ENCODE measurements at regions not wholly inside any gene's neighbourhood (a gene's known extent, or its start where the extent isn't known, plus 50 kb on each side); places are given as distances from the start of the nearest gene placed in this dataset.

GRCh38 chr5:162529209-162529608 is 461.6 kb downstream of the GABRG2 start:
- Histone ChIP-seq H3K4me1 (ENCODE audit: control insufficient read depth in 1 of 2, insufficient read depth in 1 of 2, low read depth in 1 of 2, low read length in 1 of 2) (no peaks in the 10 kb centered on the region), H3K9me3 (peaks cover 5% of the 10 kb centered on the region), H3K27me3 (no peaks in the 10 kb centered on the region), H3K4me3 (ENCODE audit: low read depth in 1 of 2, low read length in 1 of 2) (no peak overlapping the region), H3K27ac (no peak overlapping the region), H3K36me3 (no peaks in the 10 kb centered on the region)
- TF ChIP-seq CTCF (IDR thresholded peaks at IDR 0.05): no peak

GRCh38 chr5:162529886-162530285 is 462.3 kb downstream of the GABRG2 start:
- TF ChIP-seq CTCF (IDR thresholded peaks at IDR 0.05): no peak

DNA sequence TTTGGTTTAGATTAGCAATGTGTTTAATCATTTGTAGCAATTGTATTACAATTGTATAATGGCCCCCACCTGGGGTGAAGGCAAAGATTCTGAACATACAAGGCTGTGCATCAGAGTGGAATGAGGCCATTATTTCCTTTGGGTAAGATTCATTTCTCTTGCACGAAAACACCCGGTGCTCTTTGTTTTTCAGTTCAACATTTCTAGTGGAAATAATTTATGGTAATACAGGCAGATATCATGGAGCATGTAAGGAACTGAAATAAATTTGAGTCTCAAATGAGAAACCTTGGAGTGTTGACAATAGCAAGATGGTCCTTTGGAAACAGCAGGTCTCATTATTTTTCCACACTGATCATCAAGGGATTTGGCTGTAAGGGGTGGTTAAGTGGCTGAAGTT is 475.9 kb downstream of the GABRG2 start:
- Histone ChIP-seq H3K36me3 (no peaks in the 10 kb centered on the region), H3K27ac (no peak overlapping the region), H3K9me3 (no peaks in the 10 kb centered on the region), H3K4me3 (ENCODE audit: low read depth in 1 of 2, low read length in 1 of 2) (no peak overlapping the region), H3K4me1 (ENCODE audit: control insufficient read depth in 1 of 2, insufficient read depth in 1 of 2, low read depth in 1 of 2, low read length in 1 of 2) (no peaks in the 10 kb centered on the region), H3K27me3 (no peaks in the 10 kb centered on the region)
- TF ChIP-seq CTCF (IDR thresholded peaks at IDR 0.05): no peak

More at GRCh38 chr5:162529886-162530285, 462.3 kb downstream of the GABRG2 start:
- peaks cover 1% of the 10 kb centered on the region for H3K9me3 ChIP-seq
- no peaks in the 10 kb centered on the region for H3K36me3 ChIP-seq
- no peak overlapping the region for H3K4me3 ChIP-seq (ENCODE audit: low read depth in 1 of 2, low read length in 1 of 2)
- H3K27me3 ChIP-seq: no peaks in the 10 kb centered on the region
- H3K4me1 ChIP-seq (ENCODE audit: control insufficient read depth in 1 of 2, insufficient read depth in 1 of 2, low read depth in 1 of 2, low read length in 1 of 2): no peaks in the 10 kb centered on the region
- H3K27ac ChIP-seq: no peak overlapping the region

- no peaks in the 10 kb centered on the region for H3K36me3 ChIP-seq
- no peak for TF ChIP-seq CTCF (IDR thresholded peaks at IDR 0.05)
- no peaks in the 10 kb centered on the region for H3K4me1 ChIP-seq (ENCODE audit: control insufficient read depth in 1 of 2, insufficient read depth in 1 of 2, low read depth in 1 of 2, low read length in 1 of 2)
- H3K27ac ChIP-seq: no peak overlapping the region
- H3K4me3 ChIP-seq (ENCODE audit: low read depth in 1 of 2, low read length in 1 of 2): no peak overlapping the region
- H3K27me3 ChIP-seq: no peaks in the 10 kb centered on the region
- no peaks in the 10 kb centered on the region for H3K9me3 ChIP-seq
Measured at GRCh38 chr5:162544905-162545304, 477.3 kb downstream of the GABRG2 start.

- Histone ChIP-seq H3K4me1 (ENCODE audit: control insufficient read depth in 1 of 2, insufficient read depth in 1 of 2, low read depth in 1 of 2, low read length in 1 of 2) (no peaks in the 10 kb centered on the region), H3K9me3 (no peaks in the 10 kb centered on the region), H3K4me3 (ENCODE audit: low read depth in 1 of 2, low read length in 1 of 2) (no peak overlapping the region), H3K27ac (no peak overlapping the region), H3K36me3 (no peaks in the 10 kb centered on the region), H3K27me3 (no peaks in the 10 kb centered on the region)
- TF ChIP-seq CTCF (IDR thresholded peaks at IDR 0.05): no peak
Measured at GRCh38 chr5:162550236-162550635, 482.7 kb downstream of the GABRG2 start.

GRCh38 chr5:162558120-162558519 is 490.5 kb downstream of the GABRG2 start:
- TF ChIP-seq CTCF (IDR thresholded peaks at IDR 0.05): no peak
- Histone ChIP-seq H3K27ac (no peak overlapping the region), H3K4me3 (ENCODE audit: low read depth in 1 of 2, low read length in 1 of 2) (no peak overlapping the region), H3K9me3 (no peaks in the 10 kb centered on the region), H3K27me3 (no peaks in the 10 kb centered on the region), H3K36me3 (no peaks in the 10 kb centered on the region), H3K4me1 (ENCODE audit: control insufficient read depth in 1 of 2, insufficient read depth in 1 of 2, low read depth in 1 of 2, low read length in 1 of 2) (no peaks in the 10 kb centered on the region)

Measured in neutrophil (primary cell).